B cell (primary cell): ENCODE measurements at regions not wholly inside any gene's neighbourhood (a gene's known extent, or its start where the extent isn't known, plus 50 kb on each side); places are given as distances from the start of the nearest gene placed in this dataset.

Experiments used
- ATAC-seq: fragments of 200-7000 bp; cut with Tn5 transposase; one replicate; pipeline ENCODE4 v1.10.0; 2021; ENCODE audit warnings: low read depth, mild to moderate bottlenecking, moderate number of reproducible peaks, moderate library complexity
- CTCF ChIA-PET: fragments of 350-600 bp; sonication (Branson Sonifier 250); formaldehyde crosslinking; loops from one replicate; lab custom pipeline; 2021; ENCODE audit warnings: antibody characterized with exemption, inconsistent platforms; lab: Charles Lee
- POLR2A ChIA-PET: fragments of 350-600 bp; sonication (Branson Sonifier 250); formaldehyde crosslinking; loops from one replicate; lab custom pipeline; 2021; ENCODE audit warnings: antibody characterized with exemption; lab: Charles Lee
- DNase-seq: peaks from one replicate; pipeline ENCODE4 v3.0.0; 2013
- H2AFZ ChIP-seq: 2 replicates; pipeline ENCODE4 v1.6.1; 2012; ENCODE audit warnings: mild to moderate bottlenecking, low read depth, low read length; ENCODE audit not compliant: insufficient read depth, poor library complexity, severe bottlenecking
- H3K27ac ChIP-seq, 2 donors: 1 replicate in 1 of 2; 2 replicates in 1 of 2; pipeline ENCODE4 v1.5.1; 2012 to 2013; ENCODE audit warnings: low read length in 2 of 2, mild to moderate bottlenecking in 2 of 2, moderate library complexity in 1 of 2
- H3K27me3 ChIP-seq, 4 experiments: fragments of 200-600 bp in 1 of 4; sonication (generic) in 1 of 4; replicated peaks in 1 of 4; 1 replicate in 2 of 4; 2 replicates in 2 of 4; pipeline versions ENCODE4 v1.6.1 to v1.7.0; 2013 to 2016; ENCODE audit warnings: low read length in 3 of 4, mild to moderate bottlenecking in 2 of 4, mixed read lengths in 1 of 4, moderate library complexity in 1 of 4; ENCODE audit not compliant: insufficient read depth in 4 of 4, control insufficient read depth in 3 of 4; ENCODE audit errors: control extremely low read depth in 1 of 4
- H3K36me3 ChIP-seq, 2 experiments: replicated peaks in 1 of 2; 1 replicate in 1 of 2; 2 replicates in 1 of 2; pipeline versions ENCODE4 v1.6.1 to v1.7.1; 2013; ENCODE audit warnings: low read length in 1 of 2; ENCODE audit not compliant: insufficient read depth in 2 of 2, control insufficient read depth in 1 of 2; ENCODE audit errors: control extremely low read depth in 1 of 2, extremely low read depth in 1 of 2
- H3K4me1 ChIP-seq, 2 donors: fragments of 200-600 bp in 1 of 2; sonication (generic) in 1 of 2; 1 replicate in 1 of 2; 2 replicates in 1 of 2; pipeline versions ENCODE4 v1.5.1 to v1.6.1; 2013 to 2017; ENCODE audit warnings: low read length in 2 of 2; ENCODE audit not compliant: control insufficient read depth in 2 of 2, insufficient read depth in 2 of 2
- H3K4me2 ChIP-seq: replicated peaks from 2 replicates; pipeline ENCODE3; 2012; ENCODE audit warnings: mild to moderate bottlenecking, low read depth, low read length; ENCODE audit not compliant: poor library complexity, severe bottlenecking
- H3K4me3 ChIP-seq, 5 experiments: fragments of 200-600 bp in 1 of 5; sonication (generic) in 1 of 5; 1 replicate in 3 of 5; 2 replicates in 2 of 5; pipeline versions ENCODE4 v1.5.1 to v1.7.0; 2011 to 2016; ENCODE audit warnings: low read length in 4 of 5, mild to moderate bottlenecking in 4 of 5, low read depth in 2 of 5, control low read depth in 1 of 5, moderate library complexity in 1 of 5; ENCODE audit not compliant: insufficient read depth in 1 of 5; ENCODE audit errors: control extremely low read depth in 1 of 5, extremely low read depth in 1 of 5
- H3K79me2 ChIP-seq: fragments of 200-600 bp; sonication (generic); one replicate; pipeline ENCODE4 v1.6.0; 2016; ENCODE audit warnings: low read length; ENCODE audit not compliant: control insufficient read depth, insufficient read depth
- H3K9ac ChIP-seq: fragments of 200-600 bp; sonication (generic); 2 replicates; pipeline ENCODE4 v1.6.1; 2017; ENCODE audit warnings: mild to moderate bottlenecking, low read length, moderate library complexity
- H3K9me3 ChIP-seq, 3 donors: one replicate each; pipeline versions ENCODE4 v1.6.1 to v1.7.1; 2013; ENCODE audit warnings: low read length in 2 of 3; ENCODE audit not compliant: control insufficient read depth in 2 of 3, insufficient read depth in 1 of 3; ENCODE audit errors: control extremely low read depth in 1 of 3
- H4K20me1 ChIP-seq: 2 replicates; pipeline ENCODE4 v1.6.0; 2012; ENCODE audit warnings: mild to moderate bottlenecking, low read length; ENCODE audit not compliant: insufficient read depth, control insufficient read depth, poor library complexity, severe bottlenecking
- H3K27ac Mint-ChIP-seq: one replicate; pipeline ENCODE4 v1.8.0; 2021; ENCODE audit warnings: mixed read lengths
- H3K27me3 Mint-ChIP-seq: one replicate; pipeline ENCODE4 v1.8.0; 2021; ENCODE audit warnings: mixed read lengths
- H3K4me1 Mint-ChIP-seq: one replicate; pipeline ENCODE4 v1.8.0; 2021; ENCODE audit warnings: mixed read lengths
- H3K4me3 Mint-ChIP-seq: one replicate; pipeline ENCODE4 v1.8.0; 2021; ENCODE audit warnings: mixed read lengths
- H3K9me3 Mint-ChIP-seq: one replicate; pipeline ENCODE4 v1.8.0; 2022; ENCODE audit warnings: mixed read lengths; ENCODE audit not compliant: insufficient read depth
- CTCF ChIP-seq: fragments of 200-600 bp; IDR thresholded peaks from one replicate; pipeline ENCODE4 v1.8.0; 2022; ENCODE audit warnings: antibody characterized with exemption, mild to moderate bottlenecking
- EZH2 ChIP-seq: IDR thresholded peaks from 2 replicates; pipeline ENCODE4 v1.6.1; 2012; ENCODE audit warnings: borderline replicate concordance, low read depth, mild to moderate bottlenecking, moderate library complexity, low read length; ENCODE audit not compliant: insufficient read depth, poor library complexity, severe bottlenecking
- WGBS: methylation state at CpG from one replicate; pipeline ENCODE4 v1.1.5; 2013; ENCODE audit warnings: missing lambda C conversion rate; ENCODE audit not compliant: insufficient coverage; 5-methylcytosine and 5-hydroxymethylcytosine counted together
- intact Hi-C: fragments of 100-400 bp; cut with micrococcal nuclease; formaldehyde crosslinking; loops from one replicate; pipeline ENCODE4 v1.10.0; 2022

- CTCF ChIA-PET = no interaction called here
- Histone ChIP-seq H3K79me2 (no peaks in the 10 kb centered on the region), H3K9me3 (no peaks in the 10 kb centered on the region)
Measured at GRCh38 chr1:232893481-232894313, 56.7 kb upstream of the NTPCR start.

More at GRCh38 chr1:232893481-232894313, 56.7 kb upstream of the NTPCR start:
- Histone ChIP-seq H3K36me3 (no peaks in the 10 kb centered on the region), H3K4me1 (no peaks in the 10 kb centered on the region), H3K4me2 (no peak overlapping the region), H3K27me3 (no peaks in the 10 kb centered on the region), H4K20me1 (no peaks in the 10 kb centered on the region), H3K9ac (no peak overlapping the region), H3K4me3 (no peak overlapping the region), H2AFZ (no peak overlapping the region), H3K27ac (no peak overlapping the region)
- Mint-ChIP-seq H3K4me1 (no peaks in the 10 kb centered on the region), H3K4me3 (no peak overlapping the region), H3K9me3 (no peaks in the 10 kb centered on the region), H3K27me3 (peaks cover 13% of the 10 kb centered on the region), H3K27ac (no peak overlapping the region)
- no peak for DNase-seq
- no peak for TF ChIP-seq EZH2
- TF ChIP-seq CTCF = no peak
- POLR2A ChIA-PET = no interaction called here
- intact Hi-C loops = no loop called here
- ATAC-seq = no peak
- 100% methylated on average over 1 of the region's 4 CpGs for WGBS
